ENCODE measurements at regions not wholly inside any gene's neighbourhood (a gene's known extent, or its start where the extent isn't known, plus 50 kb on each side); places are given as distances from the start of the nearest gene placed in this dataset.

GRCh38 chr7:85702348-85702747 lies 515.5 kb upstream of the SEMA3D start:
- TF ChIP-seq CTCF (IDR thresholded peaks at IDR 0.05; ENCODE audit: low read depth, low read length, poor library complexity, severe bottlenecking) (no peak), EZH2phosphoT487 (IDR thresholded peaks at IDR 0.05; ENCODE audit: borderline replicate concordance, low read length) (no peak)
